ENCODE measurements at regions not wholly inside any gene's neighbourhood (a gene's known extent, or its start where the extent isn't known, plus 50 kb on each side); places are given as distances from the start of the nearest gene placed in this dataset.

- TF ChIP-seq, protein P1, sequence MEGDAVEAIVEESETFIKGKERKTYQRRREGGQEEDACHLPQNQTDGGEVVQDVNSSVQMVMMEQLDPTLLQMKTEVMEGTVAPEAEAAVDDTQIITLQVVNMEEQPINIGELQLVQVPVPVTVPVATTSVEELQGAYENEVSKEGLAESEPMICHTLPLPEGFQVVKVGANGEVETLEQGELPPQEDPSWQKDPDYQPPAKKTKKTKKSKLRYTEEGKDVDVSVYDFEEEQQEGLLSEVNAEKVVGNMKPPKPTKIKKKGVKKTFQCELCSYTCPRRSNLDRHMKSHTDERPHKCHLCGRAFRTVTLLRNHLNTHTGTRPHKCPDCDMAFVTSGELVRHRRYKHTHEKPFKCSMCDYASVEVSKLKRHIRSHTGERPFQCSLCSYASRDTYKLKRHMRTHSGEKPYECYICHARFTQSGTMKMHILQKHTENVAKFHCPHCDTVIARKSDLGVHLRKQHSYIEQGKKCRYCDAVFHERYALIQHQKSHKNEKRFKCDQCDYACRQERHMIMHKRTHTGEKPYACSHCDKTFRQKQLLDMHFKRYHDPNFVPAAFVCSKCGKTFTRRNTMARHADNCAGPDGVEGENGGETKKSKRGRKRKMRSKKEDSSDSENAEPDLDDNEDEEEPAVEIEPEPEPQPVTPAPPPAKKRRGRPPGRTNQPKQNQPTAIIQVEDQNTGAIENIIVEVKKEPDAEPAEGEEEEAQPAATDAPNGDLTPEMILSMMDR (conservative IDR thresholded peaks at IDR 0.05; ENCODE audit: low read depth, low read length), result no peak
- no peak for TF ChIP-seq MXI1 (IDR thresholded peaks at IDR 0.05; ENCODE audit: borderline replicate concordance, low read depth, low read length)
- no peak for TF ChIP-seq CHD1 (IDR thresholded peaks at IDR 0.05; ENCODE audit: low read depth, low read length)
- TF ChIP-seq RAD21 (IDR thresholded peaks at IDR 0.05; ENCODE audit: low read length), result no peak
Measured at GRCh38 chr11:113574171-113574570, 99.0 kb upstream of the DRD2 start.

All from IMR-90 (cell line).